ENCODE measurements at regions not wholly inside any gene's neighbourhood (a gene's known extent, or its start where the extent isn't known, plus 50 kb on each side); places are given as distances from the start of the nearest gene placed in this dataset.

DNA sequence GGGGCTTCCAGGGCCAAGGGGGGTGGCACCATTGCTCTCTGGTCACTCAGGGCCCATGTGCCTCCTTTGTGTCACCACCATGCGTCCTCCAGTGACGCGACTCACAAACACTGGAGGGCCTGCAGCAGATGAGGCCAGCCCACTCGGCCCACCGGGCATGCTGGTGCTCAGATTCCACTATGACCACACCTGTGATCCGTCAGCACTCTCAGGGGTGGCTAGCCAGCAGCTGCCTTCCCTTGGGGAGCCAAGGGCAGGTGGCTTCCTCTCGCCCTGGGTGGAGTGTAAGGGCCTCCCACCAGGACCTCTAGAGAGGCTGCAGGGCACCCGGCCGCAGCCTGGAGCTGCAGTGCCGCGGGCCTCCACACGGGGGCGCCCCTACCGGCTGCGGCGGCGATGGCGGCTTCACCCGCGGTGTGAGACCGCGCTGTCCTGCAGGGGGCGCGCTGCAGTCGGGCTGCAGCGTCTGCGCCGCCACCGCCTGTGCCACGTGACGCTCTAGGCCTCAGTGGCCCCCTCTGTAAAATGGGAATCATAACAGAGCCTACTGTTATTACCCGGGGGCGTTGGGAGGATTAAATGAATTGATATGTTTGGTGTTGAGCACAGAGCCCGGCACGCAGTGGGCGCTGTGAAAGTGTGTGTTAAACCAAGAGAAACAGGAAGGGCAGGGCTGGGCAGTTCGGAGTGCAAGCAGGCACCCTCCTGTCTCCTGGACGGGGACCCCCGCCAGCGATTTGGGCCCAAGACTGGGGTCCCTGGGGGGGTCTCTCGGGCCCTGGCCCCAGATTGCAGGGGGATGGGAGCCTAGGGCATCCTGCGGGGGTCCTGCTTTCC is 192.4 kb upstream of the GSE1 start:
- WGBS, 2 donors, result 38 to 42% methylated on average over 42 of the region's 42 CpGs
- no peak overlapping the region for H3K27ac ChIP-seq (ENCODE audit: low read depth in 1 of 2, low read length in 1 of 2)

GRCh38 chr16:85421338-85422195 is 191.6 kb upstream of the GSE1 start:
- TF ChIP-seq, protein P1, sequence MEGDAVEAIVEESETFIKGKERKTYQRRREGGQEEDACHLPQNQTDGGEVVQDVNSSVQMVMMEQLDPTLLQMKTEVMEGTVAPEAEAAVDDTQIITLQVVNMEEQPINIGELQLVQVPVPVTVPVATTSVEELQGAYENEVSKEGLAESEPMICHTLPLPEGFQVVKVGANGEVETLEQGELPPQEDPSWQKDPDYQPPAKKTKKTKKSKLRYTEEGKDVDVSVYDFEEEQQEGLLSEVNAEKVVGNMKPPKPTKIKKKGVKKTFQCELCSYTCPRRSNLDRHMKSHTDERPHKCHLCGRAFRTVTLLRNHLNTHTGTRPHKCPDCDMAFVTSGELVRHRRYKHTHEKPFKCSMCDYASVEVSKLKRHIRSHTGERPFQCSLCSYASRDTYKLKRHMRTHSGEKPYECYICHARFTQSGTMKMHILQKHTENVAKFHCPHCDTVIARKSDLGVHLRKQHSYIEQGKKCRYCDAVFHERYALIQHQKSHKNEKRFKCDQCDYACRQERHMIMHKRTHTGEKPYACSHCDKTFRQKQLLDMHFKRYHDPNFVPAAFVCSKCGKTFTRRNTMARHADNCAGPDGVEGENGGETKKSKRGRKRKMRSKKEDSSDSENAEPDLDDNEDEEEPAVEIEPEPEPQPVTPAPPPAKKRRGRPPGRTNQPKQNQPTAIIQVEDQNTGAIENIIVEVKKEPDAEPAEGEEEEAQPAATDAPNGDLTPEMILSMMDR (IDR thresholded peaks at IDR 0.05; ENCODE audit: control extremely low read depth, extremely low read depth), result no peak
- no peak overlapping the region for H3K4me3 ChIP-seq
- no peaks in the 10 kb centered on the region for H3K36me3 ChIP-seq (ENCODE audit: control insufficient read depth in 4 of 4, insufficient read depth in 4 of 4, low read length in 4 of 4)
- DNase-seq, result no peak
- ATAC-seq (ENCODE audit: insufficient read depth, low FRiP score), result no peak
- no peaks in the 10 kb centered on the region for H3K27me3 ChIP-seq (ENCODE audit: control insufficient read depth in 3 of 3, insufficient read depth in 3 of 3, low read length in 2 of 3)
- peaks cover 0 to 26% (median 3%) of the 10 kb centered on the region in 5 donors for H3K4me1 ChIP-seq (ENCODE audit: control insufficient read depth in 5 of 5, insufficient read depth in 5 of 5, low read length in 5 of 5)
- H3K27ac ChIP-seq (ENCODE audit: low read depth in 1 of 2, low read length in 1 of 2), result no peak overlapping the region
- no peak overlapping the region for H3K9ac ChIP-seq (ENCODE audit: insufficient read depth in 1 of 2, low read length in 2 of 2)
- no peaks in the 10 kb centered on the region for H3K9me3 ChIP-seq (ENCODE audit: control insufficient read depth in 4 of 4, insufficient read depth in 3 of 4, low read length in 3 of 4)
- 87 to 88% methylated on average over 23 to 24 of the region's 24 CpGs for WGBS, 2 donors

More for the DNA sequence above, 192.4 kb upstream of the GSE1 start:
- ATAC-seq (ENCODE audit: insufficient read depth, low FRiP score) (peak; percentile 66), DNase-seq (peak; percentile 31 to 58 (median 42))
- peaks cover 0 to 33% (median 3%) of the 10 kb centered on the region in 5 donors for H3K4me1 ChIP-seq (ENCODE audit: control insufficient read depth in 5 of 5, insufficient read depth in 5 of 5, low read length in 5 of 5)
- H3K4me3 ChIP-seq, result no peak overlapping the region
- TF ChIP-seq, protein P1 (IDR thresholded peaks at IDR 0.05; ENCODE audit: control extremely low read depth, extremely low read depth), result peak; percentile 99
- H3K9ac ChIP-seq (ENCODE audit: insufficient read depth in 1 of 2, low read length in 2 of 2), result no peak overlapping the region
- H3K9me3 ChIP-seq (ENCODE audit: control insufficient read depth in 4 of 4, insufficient read depth in 3 of 4, low read length in 3 of 4), result no peaks in the 10 kb centered on the region
- H3K27me3 ChIP-seq (ENCODE audit: control insufficient read depth in 3 of 3, insufficient read depth in 3 of 3, low read length in 2 of 3), result no peaks in the 10 kb centered on the region
- H3K36me3 ChIP-seq (ENCODE audit: control insufficient read depth in 4 of 4, insufficient read depth in 4 of 4, low read length in 4 of 4), result no peaks in the 10 kb centered on the region

- ATAC-seq (ENCODE audit: insufficient read depth, low FRiP score), result no peak
- no peaks in the 10 kb centered on the region for H3K36me3 ChIP-seq (ENCODE audit: control insufficient read depth in 4 of 4, insufficient read depth in 4 of 4, low read length in 4 of 4)
- H3K9me3 ChIP-seq (ENCODE audit: control insufficient read depth in 4 of 4, insufficient read depth in 3 of 4, low read length in 3 of 4), result no peaks in the 10 kb centered on the region
- H3K27me3 ChIP-seq (ENCODE audit: control insufficient read depth in 3 of 3, insufficient read depth in 3 of 3, low read length in 2 of 3), result no peaks in the 10 kb centered on the region
- TF ChIP-seq, protein P1 (IDR thresholded peaks at IDR 0.05; ENCODE audit: control extremely low read depth, extremely low read depth), result no peak
- no peak for DNase-seq
- peak overlapping the region in 1 of 2 donors; percentile 69 for H3K27ac ChIP-seq (ENCODE audit: low read depth in 1 of 2, low read length in 1 of 2)
- peaks cover 0 to 26% (median 3%) of the 10 kb centered on the region in 5 donors for H3K4me1 ChIP-seq (ENCODE audit: control insufficient read depth in 5 of 5, insufficient read depth in 5 of 5, low read length in 5 of 5)
- H3K4me3 ChIP-seq, result no peak overlapping the region
- 52 to 55% methylated on average over 16 of the region's 16 CpGs for WGBS, 2 donors
- no peak overlapping the region for H3K9ac ChIP-seq (ENCODE audit: insufficient read depth in 1 of 2, low read length in 2 of 2)
These were observed 190.9 kb upstream of the GSE1 start for GRCh38 chr16:85422196-85422631.
